ENCODE measurements at regions not wholly inside any gene's neighbourhood (a gene's known extent, or its start where the extent isn't known, plus 50 kb on each side); places are given as distances from the start of the nearest gene placed in this dataset.

- Histone ChIP-seq H3K27ac (no peak overlapping the region), H3K27me3 (no peaks in the 10 kb centered on the region), H3K4me3 (no peak overlapping the region), H3K9me3 (no peaks in the 10 kb centered on the region), H3K36me3 (no peaks in the 10 kb centered on the region), H3K4me1 (no peaks in the 10 kb centered on the region), H3K9ac (ENCODE audit: low read depth in 2 of 2, low read length in 2 of 2) (no peak overlapping the region)
- DNase-seq = no peak
- intact Hi-C loops (cut with DNase I) = no loop called here
- TF ChIP-seq, protein P1, sequence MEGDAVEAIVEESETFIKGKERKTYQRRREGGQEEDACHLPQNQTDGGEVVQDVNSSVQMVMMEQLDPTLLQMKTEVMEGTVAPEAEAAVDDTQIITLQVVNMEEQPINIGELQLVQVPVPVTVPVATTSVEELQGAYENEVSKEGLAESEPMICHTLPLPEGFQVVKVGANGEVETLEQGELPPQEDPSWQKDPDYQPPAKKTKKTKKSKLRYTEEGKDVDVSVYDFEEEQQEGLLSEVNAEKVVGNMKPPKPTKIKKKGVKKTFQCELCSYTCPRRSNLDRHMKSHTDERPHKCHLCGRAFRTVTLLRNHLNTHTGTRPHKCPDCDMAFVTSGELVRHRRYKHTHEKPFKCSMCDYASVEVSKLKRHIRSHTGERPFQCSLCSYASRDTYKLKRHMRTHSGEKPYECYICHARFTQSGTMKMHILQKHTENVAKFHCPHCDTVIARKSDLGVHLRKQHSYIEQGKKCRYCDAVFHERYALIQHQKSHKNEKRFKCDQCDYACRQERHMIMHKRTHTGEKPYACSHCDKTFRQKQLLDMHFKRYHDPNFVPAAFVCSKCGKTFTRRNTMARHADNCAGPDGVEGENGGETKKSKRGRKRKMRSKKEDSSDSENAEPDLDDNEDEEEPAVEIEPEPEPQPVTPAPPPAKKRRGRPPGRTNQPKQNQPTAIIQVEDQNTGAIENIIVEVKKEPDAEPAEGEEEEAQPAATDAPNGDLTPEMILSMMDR (IDR thresholded peaks at IDR 0.05) = no peak
Measured at GRCh38 chr3:166531730-166532129, 694.5 kb upstream of the BCHE start.

DNA sequence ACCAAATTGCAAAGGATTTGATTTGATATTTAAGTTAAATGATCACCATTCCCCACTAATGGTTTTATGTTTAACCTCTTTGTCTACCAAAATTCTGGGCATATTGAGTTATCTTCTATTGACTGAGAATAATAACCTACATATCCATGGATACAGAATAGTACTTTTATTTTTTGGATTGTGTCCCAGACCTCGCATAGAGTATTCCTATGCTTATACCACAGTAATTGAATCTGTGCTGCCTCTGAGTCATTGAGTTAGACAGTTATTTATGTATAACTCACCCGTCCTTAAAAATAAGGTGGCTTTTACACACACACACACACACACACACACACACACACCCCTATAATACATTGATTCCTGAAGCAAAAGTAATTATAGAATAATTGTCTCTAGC lies 690.1 kb upstream of the BCHE start:
- H3K27ac ChIP-seq = no peak overlapping the region
- TF ChIP-seq, protein P1 (IDR thresholded peaks at IDR 0.05) = no peak
- no peaks in the 10 kb centered on the region for H3K36me3 ChIP-seq
- H3K4me1 ChIP-seq = no peaks in the 10 kb centered on the region
- no peaks in the 10 kb centered on the region for H3K9me3 ChIP-seq
- H3K9ac ChIP-seq (ENCODE audit: low read depth in 2 of 2, low read length in 2 of 2) = no peak overlapping the region
- intact Hi-C loops (cut with DNase I) = no loop called here
- no peaks in the 10 kb centered on the region for H3K27me3 ChIP-seq
- no peak overlapping the region for H3K4me3 ChIP-seq
- no peak for DNase-seq

GRCh38 chr3:166526881-166527280 lies 689.7 kb upstream of the BCHE start:
- Histone ChIP-seq H3K4me3 (no peak overlapping the region), H3K36me3 (no peaks in the 10 kb centered on the region), H3K9ac (ENCODE audit: low read depth in 2 of 2, low read length in 2 of 2) (no peak overlapping the region), H3K27ac (no peak overlapping the region), H3K9me3 (no peaks in the 10 kb centered on the region), H3K4me1 (no peaks in the 10 kb centered on the region), H3K27me3 (no peaks in the 10 kb centered on the region)
- TF ChIP-seq, protein P1 (IDR thresholded peaks at IDR 0.05) = no peak
- intact Hi-C loops (cut with DNase I) = no loop called here
- DNase-seq = no peak

DNA sequence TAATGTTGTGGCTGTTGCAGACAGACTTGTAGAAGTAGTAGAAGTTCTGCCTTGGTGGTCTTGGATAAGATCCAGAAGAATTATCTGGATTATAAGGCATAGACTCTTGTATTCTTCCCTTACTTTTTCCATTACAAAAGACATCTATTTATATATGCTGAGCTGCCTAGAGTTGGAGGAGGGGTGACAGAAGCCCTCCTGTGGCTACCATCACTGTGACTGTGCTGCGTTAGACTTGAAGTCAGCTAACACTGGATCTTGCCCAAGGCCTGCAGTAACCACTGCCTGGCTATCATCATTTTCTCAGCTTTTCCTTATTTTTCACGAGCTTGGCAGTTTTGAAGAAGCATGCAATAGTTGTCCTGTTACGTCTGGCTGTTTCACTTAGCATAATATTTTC lies 684.8 kb upstream of the BCHE start:
- Histone ChIP-seq H3K4me3 (no peak overlapping the region), H3K27ac (no peak overlapping the region), H3K4me1 (no peaks in the 10 kb centered on the region), H3K9me3 (no peaks in the 10 kb centered on the region), H3K36me3 (no peaks in the 10 kb centered on the region), H3K27me3 (no peaks in the 10 kb centered on the region), H3K9ac (ENCODE audit: low read depth in 2 of 2, low read length in 2 of 2) (no peak overlapping the region)
- no peak for DNase-seq
- TF ChIP-seq, protein P1 (IDR thresholded peaks at IDR 0.05) = no peak
- intact Hi-C loops (cut with DNase I) = no loop called here

- Histone ChIP-seq H3K4me1 (no peaks in the 10 kb centered on the region), H3K27ac (no peak overlapping the region), H3K4me3 (no peak overlapping the region), H3K36me3 (no peaks in the 10 kb centered on the region), H3K9me3 (no peaks in the 10 kb centered on the region), H3K27me3 (no peaks in the 10 kb centered on the region), H3K9ac (ENCODE audit: low read depth in 2 of 2, low read length in 2 of 2) (no peak overlapping the region)
- no peak for DNase-seq
- TF ChIP-seq, protein P1 (IDR thresholded peaks at IDR 0.05) = no peak
- intact Hi-C loops (cut with DNase I) = no loop called here
Measured at GRCh38 chr3:166519443-166519842, 682.2 kb upstream of the BCHE start.

- Histone ChIP-seq H3K36me3 (no peaks in the 10 kb centered on the region), H3K27ac (no peak overlapping the region), H3K9me3 (no peaks in the 10 kb centered on the region), H3K9ac (ENCODE audit: low read depth in 2 of 2, low read length in 2 of 2) (no peak overlapping the region), H3K4me1 (no peaks in the 10 kb centered on the region), H3K4me3 (no peak overlapping the region), H3K27me3 (no peaks in the 10 kb centered on the region)
- intact Hi-C loops (cut with DNase I) = no loop called here
- DNase-seq = no peak
- TF ChIP-seq, protein P1 (IDR thresholded peaks at IDR 0.05) = no peak
Measured at GRCh38 chr3:166518040-166518439, 680.8 kb upstream of the BCHE start.
